Effector memory CD4-positive, alpha-beta T cell (primary cell): ENCODE measurements at regions not wholly inside any gene's neighbourhood (a gene's known extent, or its start where the extent isn't known, plus 50 kb on each side); places are given as distances from the start of the nearest gene placed in this dataset.

Experiments used
- DNase-seq, 3 donors: peaks; one replicate each; pipeline ENCODE4 v3.0.0-alpha.2; 2020
- H3K27ac ChIP-seq: 2 replicates; pipeline ENCODE4 v1.7.0; 2013; ENCODE audit warnings: mild to moderate bottlenecking, low read length, moderate library complexity; ENCODE audit not compliant: insufficient read depth, poor library complexity, severe bottlenecking
- H3K27me3 ChIP-seq: replicated peaks from 2 replicates; pipeline ENCODE4 v1.7.0; 2013; ENCODE audit warnings: mild to moderate bottlenecking, low read length; ENCODE audit not compliant: insufficient read depth, control insufficient read depth, poor library complexity, severe bottlenecking
- H3K36me3 ChIP-seq: 2 replicates; pipeline ENCODE4 v1.7.0; 2013; ENCODE audit warnings: mild to moderate bottlenecking, low read length, moderate library complexity; ENCODE audit not compliant: control insufficient read depth, insufficient read depth
- H3K4me1 ChIP-seq: 2 replicates; pipeline ENCODE4 v1.7.0; 2013; ENCODE audit warnings: low read length, mild to moderate bottlenecking; ENCODE audit not compliant: control insufficient read depth, insufficient read depth, poor library complexity, severe bottlenecking
- H3K4me3 ChIP-seq: 2 replicates; pipeline ENCODE4 v1.7.0; 2013; ENCODE audit warnings: low read length, low read depth, mild to moderate bottlenecking; ENCODE audit not compliant: insufficient read depth, poor library complexity, severe bottlenecking
- H3K9me3 ChIP-seq: 2 replicates; pipeline ENCODE4 v1.7.0; 2013; ENCODE audit warnings: mild to moderate bottlenecking, low read length, moderate library complexity; ENCODE audit not compliant: control insufficient read depth

- DNase-seq: no peak
- Histone ChIP-seq H3K36me3 (no peaks in the 10 kb centered on the region), H3K9me3 (no peaks in the 10 kb centered on the region), H3K27me3 (no peaks in the 10 kb centered on the region), H3K27ac (no peak overlapping the region), H3K4me1 (no peaks in the 10 kb centered on the region), H3K4me3 (no peak overlapping the region)
Observed at GRCh38 chr15:87317900-87318299, 938.6 kb downstream of the NTRK3 start.

- no peak overlapping the region for H3K4me3 ChIP-seq
- no peak overlapping the region for H3K27ac ChIP-seq
- no peaks in the 10 kb centered on the region for H3K36me3 ChIP-seq
- no peaks in the 10 kb centered on the region for H3K9me3 ChIP-seq
- H3K4me1 ChIP-seq: no peaks in the 10 kb centered on the region
- DNase-seq: no peak
- no peaks in the 10 kb centered on the region for H3K27me3 ChIP-seq
Observed at GRCh38 chr15:87312221-87312620, 944.3 kb downstream of the NTRK3 start.

- Histone ChIP-seq H3K9me3 (no peaks in the 10 kb centered on the region), H3K27me3 (no peaks in the 10 kb centered on the region), H3K36me3 (no peaks in the 10 kb centered on the region), H3K4me1 (no peaks in the 10 kb centered on the region), H3K4me3 (no peak overlapping the region), H3K27ac (no peak overlapping the region)
- DNase-seq: no peak
Observed at GRCh38 chr15:87300146-87300545, 956.4 kb downstream of the NTRK3 start.

- Histone ChIP-seq H3K36me3 (no peaks in the 10 kb centered on the region), H3K4me1 (no peaks in the 10 kb centered on the region), H3K27ac (no peak overlapping the region), H3K4me3 (no peak overlapping the region), H3K27me3 (no peaks in the 10 kb centered on the region), H3K9me3 (no peaks in the 10 kb centered on the region)
- no peak for DNase-seq
Observed at GRCh38 chr15:87294854-87295253, 961.7 kb downstream of the NTRK3 start.

- no peaks in the 10 kb centered on the region for H3K36me3 ChIP-seq
- no peaks in the 10 kb centered on the region for H3K9me3 ChIP-seq
- no peak for DNase-seq
- H3K4me1 ChIP-seq: no peaks in the 10 kb centered on the region
- no peaks in the 10 kb centered on the region for H3K27me3 ChIP-seq
- no peak overlapping the region for H3K27ac ChIP-seq
- H3K4me3 ChIP-seq: no peak overlapping the region
Observed at GRCh38 chr15:87293031-87293430, 963.5 kb downstream of the NTRK3 start.

- Histone ChIP-seq H3K27ac (no peak overlapping the region), H3K9me3 (no peaks in the 10 kb centered on the region), H3K27me3 (no peaks in the 10 kb centered on the region), H3K4me3 (no peak overlapping the region), H3K36me3 (no peaks in the 10 kb centered on the region), H3K4me1 (no peaks in the 10 kb centered on the region)
- no peak for DNase-seq
Observed at GRCh38 chr15:87287156-87287555, 969.4 kb downstream of the NTRK3 start.

- Histone ChIP-seq H3K4me3 (no peak overlapping the region), H3K9me3 (no peaks in the 10 kb centered on the region), H3K4me1 (no peaks in the 10 kb centered on the region), H3K36me3 (no peaks in the 10 kb centered on the region), H3K27ac (no peak overlapping the region), H3K27me3 (no peaks in the 10 kb centered on the region)
- no peak for DNase-seq
Observed at GRCh38 chr15:87269566-87269965, 987.0 kb downstream of the NTRK3 start.

- Histone ChIP-seq H3K4me1 (no peaks in the 10 kb centered on the region), H3K36me3 (no peaks in the 10 kb centered on the region), H3K4me3 (no peak overlapping the region), H3K27ac (no peak overlapping the region), H3K9me3 (no peaks in the 10 kb centered on the region), H3K27me3 (no peaks in the 10 kb centered on the region)
- DNase-seq: no peak
Observed at GRCh38 chr15:87268675-87269074, 987.9 kb downstream of the NTRK3 start.

GRCh38 chr15:87267798-87268197 lies 988.7 kb downstream of the NTRK3 start:
- no peak overlapping the region for H3K27ac ChIP-seq
- no peak overlapping the region for H3K4me3 ChIP-seq
- DNase-seq: no peak
- H3K4me1 ChIP-seq: no peaks in the 10 kb centered on the region
- no peaks in the 10 kb centered on the region for H3K9me3 ChIP-seq
- H3K27me3 ChIP-seq: no peaks in the 10 kb centered on the region
- no peaks in the 10 kb centered on the region for H3K36me3 ChIP-seq

- Histone ChIP-seq H3K9me3 (no peaks in the 10 kb centered on the region), H3K4me1 (no peaks in the 10 kb centered on the region), H3K36me3 (no peaks in the 10 kb centered on the region), H3K4me3 (no peak overlapping the region), H3K27me3 (no peaks in the 10 kb centered on the region), H3K27ac (no peak overlapping the region)
- DNase-seq: no peak
Observed at GRCh38 chr15:87263871-87264270, 992.7 kb downstream of the NTRK3 start.

GRCh38 chr15:87263296-87263695 lies 993.2 kb downstream of the NTRK3 start:
- Histone ChIP-seq H3K27ac (no peak overlapping the region), H3K9me3 (no peaks in the 10 kb centered on the region), H3K27me3 (no peaks in the 10 kb centered on the region), H3K4me1 (no peaks in the 10 kb centered on the region), H3K4me3 (no peak overlapping the region), H3K36me3 (no peaks in the 10 kb centered on the region)
- no peak for DNase-seq
